NCI-H774 (cell line): ENCODE measurements at regions not wholly inside any gene's neighbourhood (a gene's known extent, or its start where the extent isn't known, plus 50 kb on each side); places are given as distances from the start of the nearest gene placed in this dataset.
"Not testable (repeated sequence)": the region's sequence is repeated elsewhere in the genome, so short reads cannot be mapped to it uniquely, and the experiment has no call there.

Experiments used
- DNase-seq: peaks from one replicate; lab custom pipeline; 2025; lab: John Stamatoyannopoulos, UW

DNA sequence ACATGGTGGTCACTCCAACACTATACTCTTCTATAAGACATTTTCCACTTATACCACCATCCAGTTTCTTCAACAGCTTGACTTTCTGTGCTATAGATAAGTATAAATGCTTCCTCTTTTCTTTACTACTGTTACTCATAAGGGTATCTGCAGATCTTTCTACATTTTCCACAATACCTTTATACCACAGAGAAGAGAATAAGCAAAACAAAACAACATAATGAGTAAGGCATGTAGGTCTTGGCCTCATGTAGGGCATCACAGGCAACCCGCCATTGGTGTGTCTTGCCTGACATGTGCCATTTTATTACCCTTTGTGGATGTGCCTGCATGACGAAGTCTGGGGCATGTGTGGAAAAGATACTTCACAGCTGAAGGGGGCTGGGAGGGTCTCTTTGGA lies 265.3 kb upstream of the STARD13 start:
- no peak for DNase-seq

- DNase-seq: no peak
Observed at GRCh38 chr13:33554919-33555791, 262.8 kb upstream of the RFC3 start.

- DNase-seq: no peak
Observed at GRCh38 chr13:33556828-33557227, 261.1 kb upstream of the RFC3 start.

GRCh38 chr13:33560726-33561125 lies 257.2 kb upstream of the RFC3 start:
- no peak for DNase-seq

GRCh38 chr13:33561627-33562026 lies 256.3 kb upstream of the RFC3 start:
- DNase-seq: no peak

- no peak for DNase-seq
Observed at GRCh38 chr13:33571618-33572017, 246.3 kb upstream of the RFC3 start.

DNA sequence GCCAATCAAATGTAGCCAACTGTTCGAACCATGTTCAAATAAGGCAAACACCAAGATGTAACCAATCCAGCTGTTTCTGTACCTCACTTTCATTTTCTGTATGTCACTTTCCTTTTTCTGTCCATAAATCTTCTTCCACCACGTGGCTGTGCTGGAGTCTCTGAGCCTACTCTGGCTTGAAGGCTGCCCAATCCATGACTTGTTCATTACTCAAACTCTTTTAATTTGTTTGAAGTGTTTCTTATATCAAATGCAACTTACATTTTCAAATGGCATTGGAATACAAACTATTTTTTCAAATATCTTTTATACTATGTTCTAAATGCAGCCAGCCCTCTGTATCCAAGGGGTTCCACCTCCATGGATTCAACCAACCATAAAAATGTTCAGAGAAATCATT lies 245.6 kb upstream of the RFC3 start:
- DNase-seq: not testable (repeated sequence)

GRCh38 chr13:33575378-33575777 lies 242.6 kb upstream of the RFC3 start:
- DNase-seq: no peak

- DNase-seq: no peak
Observed at GRCh38 chr13:33577007-33577406, 240.9 kb upstream of the RFC3 start.

GRCh38 chr13:33578786-33579185 lies 239.2 kb upstream of the RFC3 start:
- DNase-seq: no peak

GRCh38 chr13:33582121-33582520 lies 235.8 kb upstream of the RFC3 start:
- no peak for DNase-seq

DNA sequence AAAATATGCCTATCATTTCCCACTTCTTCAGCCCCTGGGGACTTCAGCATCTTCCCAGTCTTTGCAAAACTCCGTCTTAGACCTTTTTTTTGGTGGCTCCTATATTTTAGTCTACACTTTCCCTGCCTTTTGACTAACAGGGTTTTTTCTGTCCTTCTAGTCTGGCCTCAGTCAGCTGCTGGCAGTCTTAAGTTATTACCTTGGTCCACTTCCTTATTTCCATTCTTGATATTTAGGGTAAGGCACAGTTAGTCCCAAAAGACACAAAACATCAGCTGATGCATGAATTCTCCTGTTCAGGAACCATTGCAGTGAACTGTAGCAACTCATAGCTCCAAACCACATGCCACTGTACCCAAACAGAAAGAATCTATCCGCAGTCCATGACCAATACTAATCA lies 234.6 kb upstream of the RFC3 start:
- no peak for DNase-seq

- DNase-seq: no peak
Observed at GRCh38 chr13:33590936-33591335, 227.0 kb upstream of the RFC3 start.

GRCh38 chr13:33606692-33607091 lies 211.3 kb upstream of the RFC3 start:
- DNase-seq: no peak

DNA sequence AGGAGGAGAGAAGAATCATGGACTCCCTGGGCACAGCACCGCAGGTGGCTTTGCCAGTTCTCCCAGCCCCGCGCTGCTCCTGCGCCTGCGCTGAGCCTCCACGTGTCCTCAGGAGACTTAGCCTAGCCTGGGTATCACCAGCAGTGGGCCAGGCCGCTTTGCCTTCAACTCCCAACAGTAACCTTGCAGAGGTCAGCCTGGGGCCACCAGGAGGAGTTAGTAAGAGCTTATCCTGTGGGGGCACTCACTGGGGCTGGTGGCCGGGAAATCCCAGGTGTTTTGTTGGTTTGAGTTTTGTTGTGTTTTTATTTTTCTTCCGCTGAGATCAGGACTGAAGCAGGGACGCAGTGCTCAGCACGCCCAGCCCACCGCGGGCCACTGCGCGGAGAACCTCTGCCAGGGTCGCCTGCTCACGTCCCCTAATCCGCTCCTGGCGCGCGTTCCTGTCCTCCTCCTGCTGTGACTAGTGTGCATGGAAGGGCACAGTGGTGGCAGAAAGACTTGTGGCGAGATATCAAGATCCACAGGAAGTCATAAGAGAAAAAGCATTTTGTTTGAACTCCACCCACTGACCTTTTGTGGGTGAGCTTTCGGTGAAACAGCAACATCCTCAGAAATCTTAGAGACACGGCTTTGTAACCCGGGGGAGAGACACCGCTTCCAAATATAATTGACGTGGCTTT lies 207.4 kb upstream of the RFC3 start:
- no peak for DNase-seq

GRCh38 chr13:33611121-33611805 lies 206.7 kb upstream of the RFC3 start:
- DNase-seq: no peak

GRCh38 chr13:33612641-33613638 lies 205.0 kb upstream of the RFC3 start:
- no peak for DNase-seq

DNA sequence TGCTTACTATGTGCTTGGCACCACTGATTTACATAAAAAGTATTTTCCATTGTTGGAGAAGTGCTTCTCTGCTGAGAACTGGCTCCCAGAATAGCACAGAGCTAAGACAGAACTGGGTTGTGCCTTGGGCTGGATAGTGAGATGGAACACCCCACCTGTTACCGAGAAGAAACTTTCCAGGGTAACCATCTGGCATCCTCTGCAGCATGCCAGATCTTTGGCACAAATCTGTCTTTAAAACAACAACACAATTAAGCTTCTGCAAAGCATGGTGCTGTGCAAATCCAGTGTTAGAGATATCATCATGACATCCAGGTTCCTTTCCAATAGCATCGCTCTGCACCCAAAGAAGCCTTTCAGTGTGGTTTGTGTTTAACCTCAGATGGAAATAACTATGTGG lies 202.5 kb upstream of the RFC3 start:
- no peak for DNase-seq

GRCh38 chr13:33616130-33616529 lies 201.8 kb upstream of the RFC3 start:
- DNase-seq: no peak

GRCh38 chr13:33617055-33617454 lies 200.9 kb upstream of the RFC3 start:
- no peak for DNase-seq

DNA sequence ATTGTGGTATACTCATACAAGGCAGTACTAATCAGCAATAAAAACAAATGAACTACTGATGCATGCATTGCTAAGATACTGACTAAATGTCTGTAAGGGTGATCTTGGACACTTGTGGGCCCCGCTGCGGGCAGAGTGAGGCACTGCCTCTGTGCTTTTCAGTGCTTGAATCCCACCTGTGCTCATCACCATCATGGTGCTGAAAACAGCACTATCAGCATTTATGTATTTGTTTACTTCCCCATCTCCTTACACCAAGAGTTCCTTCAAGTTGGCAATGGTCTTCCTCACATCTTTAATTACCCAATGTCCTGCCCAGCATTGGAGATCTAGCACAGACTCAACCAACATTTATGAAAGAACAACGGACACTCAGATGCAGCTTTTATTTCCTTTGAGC lies 193.7 kb upstream of the RFC3 start:
- DNase-seq: no peak

GRCh38 chr13:33624740-33625139 lies 193.2 kb upstream of the RFC3 start:
- DNase-seq: no peak
